Vagina (tissue), 2 donors: ENCODE measurements at regions not wholly inside any gene's neighbourhood (a gene's known extent, or its start where the extent isn't known, plus 50 kb on each side); places are given as distances from the start of the nearest gene placed in this dataset.
"Not testable (repeated sequence)": the region's sequence is repeated elsewhere in the genome, so short reads cannot be mapped to it uniquely, and the experiment has no call there.

Source experiments
- DNase-seq, 2 donors: peaks; one replicate each; pipeline ENCODE4 v3.0.0-alpha.2; 2017; ENCODE audit errors: extremely low spot score in 2 of 2
- H3K27ac ChIP-seq: fragments of 200-600 bp; sonication (generic); one replicate; pipeline ENCODE4 v1.5.1; 2019
- H3K27me3 ChIP-seq: fragments of 200-600 bp; sonication (generic); one replicate; pipeline ENCODE4 v1.5.1; 2019
- H3K36me3 ChIP-seq, 2 donors: fragments of 200-600 bp; sonication (generic); one replicate each; pipeline ENCODE4 v1.5.1; 2017 to 2019
- H3K4me1 ChIP-seq: fragments of 200-600 bp; sonication (generic); one replicate; pipeline ENCODE4 v1.5.1; 2019
- H3K4me3 ChIP-seq, 2 donors: fragments of 200-600 bp; sonication (generic); 1 replicate in 1 of 2; 2 replicates in 1 of 2; pipeline ENCODE4 v1.5.1; 2016 to 2019
- H3K9me3 ChIP-seq: fragments of 200-600 bp; sonication (generic); one replicate; pipeline ENCODE4 v1.5.1; 2019
- POLR2A ChIP-seq, 2 donors: fragments of 450-650 bp; IDR thresholded peaks; one replicate each; pipeline ENCODE4 v1.6.1; 2017; ENCODE audit warnings: antibody characterized with exemption in 2 of 2, mild to moderate bottlenecking in 2 of 2, moderate library complexity in 2 of 2
- POLR2AphosphoS5 ChIP-seq, 2 donors: sonication (generic); formaldehyde crosslinking; IDR thresholded peaks; one replicate each; pipeline ENCODE4 v1.9.0; 2017; ENCODE audit warnings: antibody characterized with exemption in 2 of 2, mild to moderate bottlenecking in 2 of 2, low read depth in 1 of 2; ENCODE audit not compliant: insufficient read depth in 1 of 2
- intact Hi-C: fragments of 100-400 bp; cut with DNase I; formaldehyde crosslinking; loops from one replicate; pipeline ENCODE4 v1.15.1; 2023
- TF ChIP-seq, protein P1 (sequence below), 3 experiments: fragments of 450-650 bp in 2 of 3; fragments of 200-600 bp in 1 of 3; sonication (generic) in 1 of 3; IDR thresholded peaks; one replicate each; pipeline ENCODE4 v1.5.1; 2017 to 2019; ENCODE audit warnings: antibody characterized with exemption in 3 of 3, mild to moderate bottlenecking in 2 of 3, moderate library complexity in 2 of 3

DNA sequence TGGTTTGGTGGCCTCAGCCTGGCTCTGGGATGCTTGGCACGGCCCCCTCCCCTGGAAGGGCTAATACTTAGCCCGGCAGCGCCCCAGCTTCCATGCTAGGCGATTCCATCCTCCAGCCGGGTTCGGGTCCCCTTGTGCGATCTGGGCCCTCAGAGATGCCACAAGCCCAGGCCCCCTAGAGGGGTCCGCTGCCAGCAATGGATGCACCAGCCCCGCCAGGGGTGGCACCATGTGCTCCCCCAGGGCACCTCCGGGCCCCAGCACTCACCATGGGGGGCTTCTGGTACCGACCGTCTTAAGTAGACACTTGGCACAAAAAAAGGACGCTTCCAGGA, 125.7 kb upstream of the KCTD7 start:
- H3K36me3 ChIP-seq, result no peaks in the 10 kb centered on the region
- no peak for DNase-seq
- no peak overlapping the region for H3K27ac ChIP-seq
- TF ChIP-seq, protein P1, sequence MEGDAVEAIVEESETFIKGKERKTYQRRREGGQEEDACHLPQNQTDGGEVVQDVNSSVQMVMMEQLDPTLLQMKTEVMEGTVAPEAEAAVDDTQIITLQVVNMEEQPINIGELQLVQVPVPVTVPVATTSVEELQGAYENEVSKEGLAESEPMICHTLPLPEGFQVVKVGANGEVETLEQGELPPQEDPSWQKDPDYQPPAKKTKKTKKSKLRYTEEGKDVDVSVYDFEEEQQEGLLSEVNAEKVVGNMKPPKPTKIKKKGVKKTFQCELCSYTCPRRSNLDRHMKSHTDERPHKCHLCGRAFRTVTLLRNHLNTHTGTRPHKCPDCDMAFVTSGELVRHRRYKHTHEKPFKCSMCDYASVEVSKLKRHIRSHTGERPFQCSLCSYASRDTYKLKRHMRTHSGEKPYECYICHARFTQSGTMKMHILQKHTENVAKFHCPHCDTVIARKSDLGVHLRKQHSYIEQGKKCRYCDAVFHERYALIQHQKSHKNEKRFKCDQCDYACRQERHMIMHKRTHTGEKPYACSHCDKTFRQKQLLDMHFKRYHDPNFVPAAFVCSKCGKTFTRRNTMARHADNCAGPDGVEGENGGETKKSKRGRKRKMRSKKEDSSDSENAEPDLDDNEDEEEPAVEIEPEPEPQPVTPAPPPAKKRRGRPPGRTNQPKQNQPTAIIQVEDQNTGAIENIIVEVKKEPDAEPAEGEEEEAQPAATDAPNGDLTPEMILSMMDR (IDR thresholded peaks at IDR 0.05), result no peak
- TF ChIP-seq POLR2AphosphoS5 (IDR thresholded peaks at IDR 0.05; ENCODE audit: insufficient read depth in 1 of 2, low read depth in 1 of 2), result no peak
- TF ChIP-seq POLR2A (IDR thresholded peaks at IDR 0.05), result no peak
- no peaks in the 10 kb centered on the region for H3K9me3 ChIP-seq
- H3K4me1 ChIP-seq, result peaks cover 9% of the 10 kb centered on the region
- no peaks in the 10 kb centered on the region for H3K27me3 ChIP-seq
- intact Hi-C loops, result no loop called here
- no peak overlapping the region for H3K4me3 ChIP-seq

DNA sequence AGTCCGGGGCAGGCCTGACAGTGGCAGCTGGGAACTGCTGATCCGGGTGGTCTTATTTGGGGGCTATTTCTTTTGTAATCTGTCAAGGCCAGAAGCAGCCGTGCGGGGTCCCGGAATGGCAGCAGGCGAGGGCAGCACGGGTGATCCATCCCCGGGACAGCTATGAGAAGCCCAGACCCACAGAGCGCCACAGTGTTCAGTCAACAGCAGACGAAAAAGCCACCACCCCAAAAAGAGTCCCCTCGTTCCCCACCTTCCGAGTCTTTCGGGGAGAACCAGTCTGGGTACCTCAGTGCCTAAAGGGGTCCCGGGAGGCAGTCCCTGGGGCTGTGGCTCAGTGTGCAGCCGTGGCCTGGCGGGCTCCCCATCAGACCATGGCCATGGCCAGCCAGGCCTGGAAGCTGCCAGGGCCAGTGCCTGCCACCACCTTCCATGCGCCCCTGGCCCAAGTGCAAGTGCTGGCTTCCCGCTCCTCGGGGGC, 125.1 kb upstream of the KCTD7 start:
- no peak for DNase-seq
- Histone ChIP-seq H3K4me1 (peaks cover 9% of the 10 kb centered on the region), H3K27me3 (no peaks in the 10 kb centered on the region), H3K9me3 (no peaks in the 10 kb centered on the region), H3K36me3 (no peaks in the 10 kb centered on the region), H3K27ac (no peak overlapping the region), H3K4me3 (no peak overlapping the region)
- intact Hi-C loops, result no loop called here
- TF ChIP-seq POLR2AphosphoS5 (IDR thresholded peaks at IDR 0.05; ENCODE audit: insufficient read depth in 1 of 2, low read depth in 1 of 2), result no peak
- TF ChIP-seq POLR2A (IDR thresholded peaks at IDR 0.05), result no peak
- TF ChIP-seq, protein P1 (IDR thresholded peaks at IDR 0.05), result no peak

DNA sequence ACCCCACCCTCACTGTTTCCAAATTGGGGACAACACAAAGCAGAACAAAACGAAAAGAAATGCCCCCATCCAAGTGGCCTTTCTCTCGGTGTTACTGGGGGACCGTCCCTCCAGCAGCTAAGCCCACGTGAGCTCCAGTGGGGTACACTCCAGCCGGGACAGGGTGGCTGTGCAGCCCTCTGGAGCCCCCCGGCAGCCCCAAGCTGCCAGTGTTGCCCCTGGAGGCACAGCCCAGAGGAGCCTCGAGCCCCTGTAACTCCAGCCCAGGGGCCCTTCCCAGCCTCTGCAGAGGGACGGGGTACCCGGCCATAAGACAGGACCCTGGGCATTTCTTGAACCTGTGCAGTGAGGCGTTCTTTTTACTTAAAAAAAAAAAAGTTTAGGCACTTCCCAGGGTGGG, 124.5 kb upstream of the KCTD7 start:
- TF ChIP-seq POLR2AphosphoS5 (IDR thresholded peaks at IDR 0.05; ENCODE audit: insufficient read depth in 1 of 2, low read depth in 1 of 2) (no peak), POLR2A (IDR thresholded peaks at IDR 0.05) (no peak)
- TF ChIP-seq, protein P1 (IDR thresholded peaks at IDR 0.05), result no peak
- Histone ChIP-seq H3K9me3 (no peaks in the 10 kb centered on the region), H3K36me3 (no peaks in the 10 kb centered on the region), H3K4me3 (no peak overlapping the region), H3K27ac (no peak overlapping the region), H3K27me3 (no peaks in the 10 kb centered on the region), H3K4me1 (peaks cover 9% of the 10 kb centered on the region)
- no peak for DNase-seq
- intact Hi-C loops, result no loop called here

DNA sequence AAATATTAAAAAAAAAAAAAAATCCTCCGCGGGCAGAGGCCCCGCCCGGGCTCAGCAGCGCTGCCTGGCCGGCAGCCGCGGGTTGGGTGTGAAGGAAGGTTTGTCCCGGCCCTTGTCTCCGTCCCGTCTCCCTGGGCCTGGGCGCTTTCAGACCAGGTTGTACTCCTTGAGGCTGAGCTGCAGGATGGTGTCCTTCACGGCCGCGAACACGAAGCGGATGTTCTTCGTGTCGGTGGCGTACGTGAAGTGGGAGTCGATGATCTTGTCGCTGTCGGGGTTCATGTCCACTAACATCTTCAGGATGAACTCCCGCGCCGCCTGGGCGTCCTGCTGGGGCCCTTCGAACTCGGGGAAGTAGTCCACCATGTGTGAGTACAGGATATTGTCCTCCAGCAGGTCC, 123.7 kb upstream of the KCTD7 start:
- no peaks in the 10 kb centered on the region for H3K36me3 ChIP-seq
- no peaks in the 10 kb centered on the region for H3K27me3 ChIP-seq
- no peak for DNase-seq
- H3K27ac ChIP-seq, result no peak overlapping the region
- peaks cover 9% of the 10 kb centered on the region for H3K4me1 ChIP-seq
- no peaks in the 10 kb centered on the region for H3K9me3 ChIP-seq
- TF ChIP-seq, protein P1 (IDR thresholded peaks at IDR 0.05), result no peak
- TF ChIP-seq POLR2A (IDR thresholded peaks at IDR 0.05) (no peak), POLR2AphosphoS5 (IDR thresholded peaks at IDR 0.05; ENCODE audit: insufficient read depth in 1 of 2, low read depth in 1 of 2) (no peak)
- H3K4me3 ChIP-seq, result no peak overlapping the region
- intact Hi-C loops, result no loop called here

DNA sequence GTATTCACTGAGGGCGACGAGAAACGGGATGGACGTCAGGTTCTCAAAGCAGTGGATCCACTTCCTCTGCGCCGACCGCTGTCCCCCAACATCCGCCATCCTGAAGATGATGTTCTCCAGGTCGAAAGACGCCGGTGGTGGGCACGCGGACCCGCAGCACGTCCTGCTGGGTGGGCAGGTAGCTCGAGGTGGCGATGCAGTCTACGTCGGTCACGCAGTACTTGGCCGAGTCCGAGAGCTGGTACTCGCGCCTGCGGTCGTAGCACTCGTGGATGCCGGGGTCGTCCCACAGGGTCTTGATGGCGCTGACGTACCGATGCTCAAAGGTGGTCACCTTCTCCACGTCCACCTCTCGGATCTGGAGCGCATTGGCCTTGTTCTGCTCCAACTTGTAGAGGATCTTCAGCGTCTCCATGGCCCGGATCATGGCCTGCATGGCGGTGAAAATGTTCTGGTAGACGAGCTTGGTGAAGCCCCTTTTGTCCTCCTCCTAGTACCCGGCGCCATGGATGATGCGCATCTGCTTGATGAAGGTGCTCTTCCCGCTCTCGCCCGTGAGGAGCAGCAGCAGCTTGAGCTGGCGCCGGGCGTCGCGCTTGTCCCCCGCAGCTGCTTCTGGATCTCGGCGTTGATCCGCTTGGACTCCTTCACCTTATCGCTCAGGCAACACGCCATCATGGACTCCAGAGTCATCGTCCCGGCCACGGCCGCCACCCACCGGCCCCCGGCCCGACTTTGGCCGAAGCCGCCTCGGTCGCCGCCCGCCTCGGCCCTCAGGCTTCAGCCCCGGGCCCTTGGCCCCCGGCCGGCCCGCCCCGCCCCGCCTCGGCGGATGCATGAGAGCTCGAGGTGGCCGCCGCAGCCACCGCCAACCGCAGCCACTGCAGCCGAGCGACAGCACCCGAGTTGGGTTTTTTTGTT, 122.9 kb upstream of the KCTD7 start:
- H3K36me3 ChIP-seq, result no peaks in the 10 kb centered on the region
- H3K9me3 ChIP-seq, result no peaks in the 10 kb centered on the region
- H3K4me1 ChIP-seq, result peaks cover 9% of the 10 kb centered on the region
- no peak for TF ChIP-seq POLR2A (IDR thresholded peaks at IDR 0.05)
- no peak for TF ChIP-seq POLR2AphosphoS5 (IDR thresholded peaks at IDR 0.05; ENCODE audit: insufficient read depth in 1 of 2, low read depth in 1 of 2)
- TF ChIP-seq, protein P1 (IDR thresholded peaks at IDR 0.05), result no peak
- no peak overlapping the region for H3K27ac ChIP-seq
- peak overlapping the region; percentile 39 to 45 for H3K4me3 ChIP-seq
- intact Hi-C loops, result no loop called here
- no peaks in the 10 kb centered on the region for H3K27me3 ChIP-seq
- no peak for DNase-seq

DNA sequence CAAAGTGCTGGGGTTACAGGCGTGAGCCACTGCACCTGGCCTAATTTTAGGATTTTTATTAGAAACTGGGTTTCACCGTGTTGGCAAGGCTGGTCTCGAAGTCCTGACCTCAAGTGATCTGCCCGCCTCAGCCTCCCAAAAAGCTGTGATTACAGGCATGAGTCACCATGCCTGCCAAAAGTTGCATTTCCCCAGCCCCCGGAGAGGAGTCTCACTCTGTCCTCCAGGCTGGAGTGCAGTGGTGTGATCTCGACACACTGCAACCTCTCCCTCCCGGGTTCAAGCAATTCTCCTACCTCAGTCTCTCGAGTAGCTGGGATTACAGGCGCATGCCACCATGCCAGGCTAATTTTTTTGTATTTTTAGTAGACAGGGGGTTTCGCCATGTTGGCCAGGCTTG, 122.0 kb upstream of the KCTD7 start:
- H3K27me3 ChIP-seq, H3K9me3 ChIP-seq, intact Hi-C loops, DNase-seq, H3K27ac ChIP-seq, H3K4me1 ChIP-seq, H3K36me3 ChIP-seq: not testable (repeated sequence)
- peak overlapping the region; percentile 39 to 45 for H3K4me3 ChIP-seq
